SK-N-SH treated with all-trans-retinoic acid at 6 μM for 48 hours (cell line): ENCODE measurements at regions not wholly inside any gene's neighbourhood (a gene's known extent, or its start where the extent isn't known, plus 50 kb on each side); places are given as distances from the start of the nearest gene placed in this dataset.

Experiments
- ATAC-seq: fragments of 200-7000 bp; cut with Tn5 transposase; 3 replicates; pipeline ENCODE4 v1.9.1; 2020; ENCODE audit warnings: mild to moderate bottlenecking, moderate library complexity
- ARNTL ChIP-seq: fragments of 450-650 bp; formaldehyde crosslinking; IDR thresholded peaks from 2 replicates; pipeline ENCODE4 v1.5.0; 2020; ENCODE audit warnings: low read depth, mild to moderate bottlenecking, moderate library complexity, borderline replicate concordance
- BACH2 ChIP-seq: fragments of 250-450 bp; sonication (Bioruptor Pico); IDR thresholded peaks from 2 replicates; pipeline ENCODE4 v1.9.0; 2021; ENCODE audit warnings: mild to moderate bottlenecking, borderline replicate concordance
- CSDC2 ChIP-seq: fragments of 250-450 bp; sonication (Bioruptor Pico); IDR thresholded peaks from 2 replicates; pipeline ENCODE4 v1.5.0; 2020; ENCODE audit warnings: mild to moderate bottlenecking, moderate library complexity
- ESRRG ChIP-seq: fragments of 250-450 bp; sonication (Bioruptor Pico); IDR thresholded peaks from 2 replicates; pipeline ENCODE4 v1.6.1; 2021; ENCODE audit warnings: mild to moderate bottlenecking
- GLIS3 ChIP-seq: fragments of 250-450 bp; sonication (Bioruptor Pico); IDR thresholded peaks from 2 replicates; pipeline ENCODE4 v1.5.0; 2020; ENCODE audit warnings: mild to moderate bottlenecking, moderate library complexity
- ISL1 ChIP-seq: fragments of 250-450 bp; sonication (Bioruptor Pico); IDR thresholded peaks from 2 replicates; pipeline ENCODE4 v2.1.2; 2022; ENCODE audit warnings: mild to moderate bottlenecking, moderate library complexity
- OSR1 ChIP-seq: fragments of 250-450 bp; sonication (Bioruptor Pico); IDR thresholded peaks from 2 replicates; pipeline ENCODE4 v1.8.0; 2022; ENCODE audit warnings: moderate library complexity, mild to moderate bottlenecking, inconsistent platforms
- PPARA ChIP-seq: fragments of 250-450 bp; sonication (Bioruptor Pico); IDR thresholded peaks from 2 replicates; pipeline ENCODE4 v1.5.0; 2020; ENCODE audit warnings: mild to moderate bottlenecking, borderline replicate concordance
- RARB ChIP-seq: fragments of 250-450 bp; sonication (Bioruptor Pico); IDR thresholded peaks from 2 replicates; pipeline ENCODE4 v1.8.0; 2021; ENCODE audit warnings: mild to moderate bottlenecking, moderate library complexity
- TCF4 ChIP-seq: fragments of 250-450 bp; sonication (Bioruptor Pico); IDR thresholded peaks from 2 replicates; pipeline ENCODE4 v1.8.0; 2021; ENCODE audit warnings: mild to moderate bottlenecking, moderate library complexity, borderline replicate concordance
- TOX ChIP-seq: fragments of 250-450 bp; sonication (Bioruptor Pico); IDR thresholded peaks from 2 replicates; pipeline ENCODE4 v1.8.0; 2021; ENCODE audit warnings: mild to moderate bottlenecking, moderate library complexity, borderline replicate concordance
- ZC3H10 ChIP-seq: fragments of 250-450 bp; sonication (Bioruptor Pico); IDR thresholded peaks from 2 replicates; pipeline ENCODE4 v1.5.1; 2021; ENCODE audit warnings: mild to moderate bottlenecking, moderate library complexity
- ZFP3 ChIP-seq: fragments of 250-450 bp; sonication (Bioruptor Pico); IDR thresholded peaks from 2 replicates; pipeline ENCODE4 v1.5.0; 2020; ENCODE audit warnings: mild to moderate bottlenecking, moderate library complexity
- ZFP30 ChIP-seq: fragments of 450-650 bp; formaldehyde crosslinking; IDR thresholded peaks from 2 replicates; pipeline ENCODE4 v1.5.0; 2022; ENCODE audit warnings: mild to moderate bottlenecking, moderate library complexity
- ZNF565 ChIP-seq: fragments of 450-650 bp; formaldehyde crosslinking; conservative IDR thresholded peaks from 2 replicates; pipeline ENCODE4 v1.5.0; 2020; ENCODE audit warnings: low read depth, mild to moderate bottlenecking, moderate library complexity
- ZNF70 ChIP-seq: fragments of 450-650 bp; formaldehyde crosslinking; IDR thresholded peaks from 2 replicates; pipeline ENCODE4 v1.5.0; 2020; ENCODE audit warnings: mild to moderate bottlenecking, moderate library complexity
- ZNF8 ChIP-seq: fragments of 450-650 bp; formaldehyde crosslinking; IDR thresholded peaks from 2 replicates; pipeline ENCODE4 v1.5.0; 2020; ENCODE audit warnings: mild to moderate bottlenecking, moderate library complexity
- TF ChIP-seq, protein P1 (sequence below): fragments of 250-450 bp; sonication (Bioruptor Pico); IDR thresholded peaks from 2 replicates; pipeline ENCODE4 v1.5.1; 2021; ENCODE audit warnings: mild to moderate bottlenecking, moderate library complexity
- TF ChIP-seq, protein P2 (sequence below): fragments of 250-450 bp; sonication (Bioruptor Pico); IDR thresholded peaks from 2 replicates; pipeline ENCODE4 v1.5.0; 2020; ENCODE audit warnings: mild to moderate bottlenecking, moderate library complexity
- TF ChIP-seq, protein P3 (sequence below): fragments of 250-450 bp; sonication (Bioruptor Pico); IDR thresholded peaks from 2 replicates; pipeline ENCODE4 v1.8.0; 2020; ENCODE audit warnings: mild to moderate bottlenecking, moderate library complexity, borderline replicate concordance
- TF ChIP-seq, protein P4 (sequence below): fragments of 250-450 bp; sonication (Bioruptor Pico); IDR thresholded peaks from 2 replicates; pipeline ENCODE4 v1.5.1; 2020; ENCODE audit warnings: low read depth, mild to moderate bottlenecking, moderate library complexity
- TF ChIP-seq, protein P5 (sequence below): fragments of 250-450 bp; sonication (Bioruptor Pico); IDR thresholded peaks from 2 replicates; pipeline ENCODE4 v1.8.0; 2021; ENCODE audit warnings: low read depth, mild to moderate bottlenecking, moderate library complexity, borderline replicate concordance

DNA sequence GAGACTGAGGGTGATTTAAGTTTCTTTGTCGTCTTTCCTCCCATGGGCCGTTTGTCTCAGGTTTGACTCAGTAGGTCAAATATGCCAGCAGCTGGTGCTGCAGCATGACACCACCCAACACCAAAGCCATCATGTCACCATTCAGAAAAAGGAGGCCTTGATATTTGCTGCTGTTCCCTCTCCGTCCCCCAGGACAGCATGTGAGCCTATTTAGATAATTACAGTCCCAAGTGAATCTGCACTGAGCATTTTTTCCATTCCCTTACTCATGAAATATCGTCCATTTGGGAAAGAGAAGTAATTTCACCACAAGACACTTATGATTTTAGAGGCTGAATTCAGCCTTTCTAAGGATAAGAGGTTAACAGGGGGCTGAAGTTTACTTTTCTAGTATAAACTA lies 62.2 kb upstream of the ADORA2B start:
- TF ChIP-seq ZFP30 (no peak), ARNTL (CRISPR knock-in tag) (no peak), ZNF70 (CRISPR knock-in tag) (no peak), ESRRG (CRISPR knock-in tag) (no peak), CSDC2 (CRISPR knock-in tag) (no peak), BACH2 (CRISPR knock-in tag) (no peak), TOX (CRISPR knock-in tag) (no peak), OSR1 (CRISPR knock-in tag) (no peak), TCF4 (CRISPR knock-in tag) (no peak), PPARA (CRISPR knock-in tag) (no peak), ZC3H10 (CRISPR knock-in tag) (no peak), RARB (CRISPR knock-in tag) (no peak)
- TF ChIP-seq, protein P1, sequence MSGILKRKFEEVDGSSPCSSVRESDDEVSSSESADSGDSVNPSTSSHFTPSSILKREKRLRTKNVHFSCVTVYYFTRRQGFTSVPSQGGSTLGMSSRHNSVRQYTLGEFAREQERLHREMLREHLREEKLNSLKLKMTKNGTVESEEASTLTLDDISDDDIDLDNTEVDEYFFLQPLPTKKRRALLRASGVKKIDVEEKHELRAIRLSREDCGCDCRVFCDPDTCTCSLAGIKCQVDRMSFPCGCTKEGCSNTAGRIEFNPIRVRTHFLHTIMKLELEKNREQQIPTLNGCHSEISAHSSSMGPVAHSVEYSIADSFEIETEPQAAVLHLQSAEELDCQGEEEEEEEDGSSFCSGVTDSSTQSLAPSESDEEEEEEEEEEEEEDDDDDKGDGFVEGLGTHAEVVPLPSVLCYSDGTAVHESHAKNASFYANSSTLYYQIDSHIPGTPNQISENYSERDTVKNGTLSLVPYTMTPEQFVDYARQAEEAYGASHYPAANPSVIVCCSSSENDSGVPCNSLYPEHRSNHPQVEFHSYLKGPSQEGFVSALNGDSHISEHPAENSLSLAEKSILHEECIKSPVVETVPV (CRISPR knock-in tag) = no peak
- TF ChIP-seq, protein P2, sequence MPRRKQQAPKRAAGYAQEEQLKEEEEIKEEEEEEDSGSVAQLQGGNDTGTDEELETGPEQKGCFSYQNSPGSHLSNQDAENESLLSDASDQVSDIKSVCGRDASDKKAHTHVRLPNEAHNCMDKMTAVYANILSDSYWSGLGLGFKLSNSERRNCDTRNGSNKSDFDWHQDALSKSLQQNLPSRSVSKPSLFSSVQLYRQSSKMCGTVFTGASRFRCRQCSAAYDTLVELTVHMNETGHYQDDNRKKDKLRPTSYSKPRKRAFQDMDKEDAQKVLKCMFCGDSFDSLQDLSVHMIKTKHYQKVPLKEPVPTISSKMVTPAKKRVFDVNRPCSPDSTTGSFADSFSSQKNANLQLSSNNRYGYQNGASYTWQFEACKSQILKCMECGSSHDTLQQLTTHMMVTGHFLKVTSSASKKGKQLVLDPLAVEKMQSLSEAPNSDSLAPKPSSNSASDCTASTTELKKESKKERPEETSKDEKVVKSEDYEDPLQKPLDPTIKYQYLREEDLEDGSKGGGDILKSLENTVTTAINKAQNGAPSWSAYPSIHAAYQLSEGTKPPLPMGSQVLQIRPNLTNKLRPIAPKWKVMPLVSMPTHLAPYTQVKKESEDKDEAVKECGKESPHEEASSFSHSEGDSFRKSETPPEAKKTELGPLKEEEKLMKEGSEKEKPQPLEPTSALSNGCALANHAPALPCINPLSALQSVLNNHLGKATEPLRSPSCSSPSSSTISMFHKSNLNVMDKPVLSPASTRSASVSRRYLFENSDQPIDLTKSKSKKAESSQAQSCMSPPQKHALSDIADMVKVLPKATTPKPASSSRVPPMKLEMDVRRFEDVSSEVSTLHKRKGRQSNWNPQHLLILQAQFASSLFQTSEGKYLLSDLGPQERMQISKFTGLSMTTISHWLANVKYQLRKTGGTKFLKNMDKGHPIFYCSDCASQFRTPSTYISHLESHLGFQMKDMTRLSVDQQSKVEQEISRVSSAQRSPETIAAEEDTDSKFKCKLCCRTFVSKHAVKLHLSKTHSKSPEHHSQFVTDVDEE (CRISPR knock-in tag) = no peak
- TF ChIP-seq, protein P3, sequence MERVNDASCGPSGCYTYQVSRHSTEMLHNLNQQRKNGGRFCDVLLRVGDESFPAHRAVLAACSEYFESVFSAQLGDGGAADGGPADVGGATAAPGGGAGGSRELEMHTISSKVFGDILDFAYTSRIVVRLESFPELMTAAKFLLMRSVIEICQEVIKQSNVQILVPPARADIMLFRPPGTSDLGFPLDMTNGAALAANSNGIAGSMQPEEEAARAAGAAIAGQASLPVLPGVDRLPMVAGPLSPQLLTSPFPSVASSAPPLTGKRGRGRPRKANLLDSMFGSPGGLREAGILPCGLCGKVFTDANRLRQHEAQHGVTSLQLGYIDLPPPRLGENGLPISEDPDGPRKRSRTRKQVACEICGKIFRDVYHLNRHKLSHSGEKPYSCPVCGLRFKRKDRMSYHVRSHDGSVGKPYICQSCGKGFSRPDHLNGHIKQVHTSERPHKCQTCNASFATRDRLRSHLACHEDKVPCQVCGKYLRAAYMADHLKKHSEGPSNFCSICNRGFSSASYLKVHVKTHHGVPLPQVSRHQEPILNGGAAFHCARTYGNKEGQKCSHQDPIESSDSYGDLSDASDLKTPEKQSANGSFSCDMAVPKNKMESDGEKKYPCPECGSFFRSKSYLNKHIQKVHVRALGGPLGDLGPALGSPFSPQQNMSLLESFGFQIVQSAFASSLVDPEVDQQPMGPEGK (CRISPR knock-in tag) = no peak
- TF ChIP-seq, protein P4, sequence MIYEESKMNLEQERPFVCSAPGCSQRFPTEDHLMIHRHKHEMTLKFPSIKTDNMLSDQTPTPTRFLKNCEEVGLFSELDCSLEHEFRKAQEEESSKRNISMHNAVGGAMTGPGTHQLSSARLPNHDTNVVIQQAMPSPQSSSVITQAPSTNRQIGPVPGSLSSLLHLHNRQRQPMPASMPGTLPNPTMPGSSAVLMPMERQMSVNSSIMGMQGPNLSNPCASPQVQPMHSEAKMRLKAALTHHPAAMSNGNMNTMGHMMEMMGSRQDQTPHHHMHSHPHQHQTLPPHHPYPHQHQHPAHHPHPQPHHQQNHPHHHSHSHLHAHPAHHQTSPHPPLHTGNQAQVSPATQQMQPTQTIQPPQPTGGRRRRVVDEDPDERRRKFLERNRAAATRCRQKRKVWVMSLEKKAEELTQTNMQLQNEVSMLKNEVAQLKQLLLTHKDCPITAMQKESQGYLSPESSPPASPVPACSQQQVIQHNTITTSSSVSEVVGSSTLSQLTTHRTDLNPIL (CRISPR knock-in tag) = no peak
- no peak for ATAC-seq

DNA sequence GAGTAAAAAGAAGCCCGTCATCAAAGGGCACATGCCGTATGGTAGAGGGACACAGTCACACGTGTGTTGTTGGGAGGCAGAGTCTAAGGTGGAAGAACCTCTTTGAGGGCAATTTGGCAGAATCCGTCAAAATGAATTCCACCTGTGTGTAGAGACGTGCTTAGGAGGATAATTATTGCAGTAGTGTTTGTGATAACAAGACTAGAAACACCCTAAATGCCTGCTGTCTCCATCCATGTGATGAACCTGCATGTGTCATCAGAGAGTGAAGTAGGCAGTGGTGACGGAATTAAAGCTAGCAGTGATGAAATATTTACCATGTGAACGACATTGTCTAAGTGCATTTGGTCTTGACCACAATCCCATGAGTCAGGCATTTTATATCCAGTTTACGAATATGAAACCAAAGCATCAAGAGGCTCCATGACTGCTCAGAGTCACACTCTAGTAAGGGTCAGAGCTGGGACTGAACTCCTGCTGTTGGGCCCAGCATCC lies 61.3 kb upstream of the ADORA2B start:
- no peak for ATAC-seq
- no peak for TF ChIP-seq ISL1
- no peak for TF ChIP-seq TCF4 (CRISPR knock-in tag)
- TF ChIP-seq ARNTL (CRISPR knock-in tag) = no peak
- no peak for TF ChIP-seq ZNF8 (CRISPR knock-in tag)
- TF ChIP-seq ZFP30 = no peak
- TF ChIP-seq ESRRG (CRISPR knock-in tag) = no peak
- TF ChIP-seq, protein P4 (CRISPR knock-in tag) = no peak
- TF ChIP-seq, protein P1 (CRISPR knock-in tag) = no peak
- TF ChIP-seq GLIS3 (CRISPR knock-in tag) = no peak
- TF ChIP-seq ZNF70 (CRISPR knock-in tag) = no peak
- TF ChIP-seq, protein P5, sequence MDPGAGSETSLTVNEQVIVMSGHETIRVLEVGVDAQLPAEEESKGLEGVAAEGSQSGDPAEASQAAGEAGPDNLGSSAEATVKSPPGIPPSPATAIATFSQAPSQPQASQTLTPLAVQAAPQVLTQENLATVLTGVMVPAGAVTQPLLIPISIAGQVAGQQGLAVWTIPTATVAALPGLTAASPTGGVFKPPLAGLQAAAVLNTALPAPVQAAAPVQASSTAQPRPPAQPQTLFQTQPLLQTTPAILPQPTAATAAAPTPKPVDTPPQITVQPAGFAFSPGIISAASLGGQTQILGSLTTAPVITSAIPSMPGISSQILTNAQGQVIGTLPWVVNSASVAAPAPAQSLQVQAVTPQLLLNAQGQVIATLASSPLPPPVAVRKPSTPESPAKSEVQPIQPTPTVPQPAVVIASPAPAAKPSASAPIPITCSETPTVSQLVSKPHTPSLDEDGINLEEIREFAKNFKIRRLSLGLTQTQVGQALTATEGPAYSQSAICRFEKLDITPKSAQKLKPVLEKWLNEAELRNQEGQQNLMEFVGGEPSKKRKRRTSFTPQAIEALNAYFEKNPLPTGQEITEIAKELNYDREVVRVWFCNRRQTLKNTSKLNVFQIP (CRISPR knock-in tag) = no peak
- TF ChIP-seq ZNF565 = no peak
- TF ChIP-seq, protein P3 (CRISPR knock-in tag) = no peak
- TF ChIP-seq ZC3H10 (CRISPR knock-in tag) = no peak
- no peak for TF ChIP-seq OSR1 (CRISPR knock-in tag)
- no peak for TF ChIP-seq ZFP3
- TF ChIP-seq BACH2 (CRISPR knock-in tag) = no peak
- TF ChIP-seq, all 23 proteins: peak for 0
